CD1c-positive myeloid dendritic cell (primary cell): ENCODE measurements at regions not wholly inside any gene's neighbourhood (a gene's known extent, or its start where the extent isn't known, plus 50 kb on each side); places are given as distances from the start of the nearest gene placed in this dataset.
A peak's percentile ranks its signal among the peaks of the same experiment; 100 is the strongest.

Source experiments
- DNase-seq: peaks from one replicate; pipeline ENCODE4 v3.0.0-alpha.2; 2016; ENCODE audit errors: extremely low spot score

DNA sequence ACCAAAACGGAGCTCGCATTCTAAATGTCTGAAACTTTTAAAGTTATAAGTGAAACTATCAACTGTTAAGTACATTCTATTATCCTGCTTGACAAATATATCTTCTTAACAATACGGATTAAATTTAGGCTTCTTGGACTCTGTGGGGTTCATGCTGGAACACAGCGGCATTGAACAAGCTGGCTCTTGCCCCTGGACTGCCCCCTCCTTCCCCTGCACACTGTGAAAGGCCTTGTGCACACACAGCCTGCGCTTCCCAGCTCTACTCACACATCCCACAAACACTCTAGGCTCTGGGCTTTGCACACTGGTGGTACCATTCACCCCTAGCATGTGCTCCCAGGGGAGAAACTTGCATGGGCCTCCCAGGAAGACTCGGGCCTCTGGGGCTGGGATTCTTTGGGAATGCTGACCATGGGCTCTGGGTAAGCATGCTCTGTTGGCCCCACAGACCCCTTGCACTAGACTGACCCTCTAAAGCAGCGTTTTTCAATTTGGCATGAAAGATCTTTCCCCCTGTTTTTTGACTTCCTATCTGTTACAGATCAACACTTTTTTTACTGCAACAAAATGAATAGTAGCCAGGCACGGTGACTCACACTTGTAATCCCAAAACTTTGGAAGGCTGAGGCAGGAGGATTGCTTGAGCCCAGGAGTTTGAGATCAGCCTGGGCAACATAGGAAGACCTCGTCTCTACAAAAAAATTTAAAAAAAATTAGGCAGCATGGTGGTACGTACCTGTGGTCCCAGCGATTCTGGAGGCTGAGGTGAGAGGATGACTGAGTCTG lies 96.2 kb upstream of the CPM start:
- DNase-seq: no peak

DNA sequence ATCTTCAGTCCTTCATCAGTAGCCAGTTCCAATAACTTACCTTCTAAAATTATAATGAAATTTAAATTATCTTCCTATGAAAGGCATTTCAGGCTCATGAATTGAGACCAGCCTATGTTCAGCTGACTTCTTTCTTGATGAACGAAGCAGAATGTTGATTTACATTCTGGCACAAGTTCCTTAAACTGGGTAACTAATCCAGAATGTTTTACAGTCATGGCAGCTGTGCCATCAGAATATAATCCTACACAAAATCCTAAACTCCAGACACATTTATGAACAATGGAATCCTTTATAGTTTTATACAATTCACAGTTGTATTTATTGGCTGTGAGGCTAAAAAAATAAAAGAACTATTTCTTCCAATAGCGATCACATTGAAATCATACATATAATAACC lies 97.3 kb upstream of the CPM start:
- no peak for DNase-seq

- no peak for DNase-seq
Measured at GRCh38 chr12:69036533-69036932, 103.6 kb upstream of the CPM start.

GRCh38 chr12:69036999-69037398 lies 104.0 kb upstream of the CPM start:
- DNase-seq: no peak

- DNase-seq: peak; percentile 94
Measured at GRCh38 chr12:69039911-69040310, 106.9 kb upstream of the CPM start.

- DNase-seq: no peak
Measured at GRCh38 chr12:69042557-69042956, 109.6 kb upstream of the CPM start.

DNA sequence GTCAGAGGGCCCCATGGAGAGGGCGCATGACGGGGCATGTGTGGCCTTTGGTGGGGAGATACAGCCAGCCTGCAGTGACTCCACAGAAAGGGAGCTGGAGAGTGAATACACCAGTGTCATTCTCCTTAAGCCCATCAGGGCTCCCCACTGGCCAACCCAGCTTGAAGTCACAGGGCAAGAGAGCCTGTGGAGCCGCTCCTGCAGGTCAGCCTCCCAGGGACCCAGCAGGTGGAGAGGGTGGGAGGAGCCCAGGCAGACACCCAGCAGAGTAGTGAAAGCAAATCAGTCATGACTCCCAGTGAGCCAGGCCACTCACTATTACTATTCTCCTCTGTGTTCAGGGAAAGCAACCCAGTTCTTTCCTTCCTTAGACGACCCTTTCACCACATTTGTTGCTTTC lies 110.0 kb upstream of the CPM start:
- DNase-seq: no peak

GRCh38 chr12:69044887-69045286 lies 111.9 kb upstream of the CPM start:
- no peak for DNase-seq

DNA sequence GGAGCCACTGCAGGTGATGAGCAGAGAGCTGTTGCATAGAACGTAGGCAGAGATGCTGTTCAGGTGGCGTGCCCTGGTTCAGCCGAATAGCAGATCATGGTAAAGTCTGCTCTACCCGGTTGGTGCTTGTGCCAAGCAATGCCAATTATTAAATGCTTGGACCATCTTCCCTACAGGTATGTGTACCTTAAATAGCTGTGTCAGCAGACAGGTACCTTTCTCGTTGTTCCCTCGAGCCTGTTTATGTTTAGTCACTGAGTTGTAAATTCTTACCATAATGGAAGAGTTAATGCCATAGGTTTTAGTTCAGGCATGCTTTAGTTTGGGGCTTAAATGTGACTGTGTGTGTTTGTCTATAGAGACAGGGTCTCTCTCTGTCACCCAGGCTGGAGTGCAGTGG lies 112.5 kb upstream of the CPM start:
- DNase-seq: no peak

- no peak for DNase-seq
Measured at GRCh38 chr12:69046363-69046762, 113.4 kb upstream of the CPM start.

DNA sequence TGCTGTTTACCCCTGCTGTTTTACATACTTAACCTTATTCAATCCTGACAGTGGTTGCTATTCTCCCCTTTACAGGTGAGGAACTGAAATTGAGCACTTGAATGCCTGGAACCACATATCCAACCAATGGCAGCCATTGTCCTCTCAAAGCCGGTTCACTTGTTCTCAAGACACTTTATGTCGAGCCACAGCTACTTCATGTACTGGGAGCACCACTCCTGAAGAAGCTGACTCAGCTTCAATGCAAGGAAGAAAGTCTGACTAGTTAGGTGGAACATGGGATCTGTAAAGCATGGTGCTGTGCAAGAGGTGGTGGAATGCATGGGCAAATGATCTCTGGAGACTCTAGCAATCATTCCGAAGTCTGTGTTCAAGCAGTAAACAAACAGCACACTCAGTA lies 113.9 kb upstream of the CPM start:
- DNase-seq: no peak

GRCh38 chr12:69047990-69048389 lies 115.0 kb upstream of the CPM start:
- DNase-seq: no peak

GRCh38 chr12:69049855-69050254 lies 116.9 kb upstream of the CPM start:
- peak; percentile 38 for DNase-seq

GRCh38 chr12:69052613-69053408 lies 119.8 kb upstream of the CPM start:
- DNase-seq: no peak

GRCh38 chr12:69054343-69055056 lies 121.5 kb upstream of the CPM start:
- no peak for DNase-seq

DNA sequence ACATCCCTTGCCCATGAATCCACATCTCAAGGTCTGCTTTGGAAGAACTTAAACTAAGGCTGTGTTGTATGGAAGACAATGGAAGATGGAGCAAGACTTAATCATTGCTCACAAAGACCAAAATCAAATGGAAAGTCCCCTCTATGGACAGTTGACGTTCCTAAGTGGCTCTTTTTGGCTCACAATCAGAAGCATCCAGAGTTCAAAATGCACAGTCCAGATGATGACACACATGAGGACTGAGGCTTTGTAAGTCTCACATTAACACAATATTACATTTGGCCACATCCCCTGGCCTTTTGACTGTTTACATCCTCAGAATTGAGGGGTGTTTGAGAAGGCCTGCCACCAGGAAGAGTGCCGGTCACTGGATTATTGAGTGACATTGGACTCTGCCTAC lies 122.3 kb upstream of the CPM start:
- no peak for DNase-seq

DNA sequence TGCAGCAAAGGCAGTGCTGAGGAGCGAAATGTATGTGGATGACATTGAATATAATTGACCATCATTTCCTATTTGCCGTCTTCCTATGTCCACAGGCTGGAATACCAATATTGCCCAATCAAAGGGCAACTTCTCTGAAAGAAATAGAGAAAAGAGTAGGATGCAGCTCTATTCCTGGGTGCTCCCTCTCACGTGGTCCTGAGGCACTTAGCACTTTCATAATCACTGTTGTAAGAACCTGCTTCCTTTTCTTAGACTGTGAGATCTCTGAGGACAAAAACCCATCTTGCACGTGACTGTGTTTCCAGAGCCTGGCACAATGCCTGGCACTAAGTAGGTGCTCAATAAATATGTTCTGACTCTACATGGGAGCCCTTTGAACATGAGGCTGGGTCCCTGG lies 122.7 kb upstream of the CPM start:
- peak; percentile 83 for DNase-seq

DNA sequence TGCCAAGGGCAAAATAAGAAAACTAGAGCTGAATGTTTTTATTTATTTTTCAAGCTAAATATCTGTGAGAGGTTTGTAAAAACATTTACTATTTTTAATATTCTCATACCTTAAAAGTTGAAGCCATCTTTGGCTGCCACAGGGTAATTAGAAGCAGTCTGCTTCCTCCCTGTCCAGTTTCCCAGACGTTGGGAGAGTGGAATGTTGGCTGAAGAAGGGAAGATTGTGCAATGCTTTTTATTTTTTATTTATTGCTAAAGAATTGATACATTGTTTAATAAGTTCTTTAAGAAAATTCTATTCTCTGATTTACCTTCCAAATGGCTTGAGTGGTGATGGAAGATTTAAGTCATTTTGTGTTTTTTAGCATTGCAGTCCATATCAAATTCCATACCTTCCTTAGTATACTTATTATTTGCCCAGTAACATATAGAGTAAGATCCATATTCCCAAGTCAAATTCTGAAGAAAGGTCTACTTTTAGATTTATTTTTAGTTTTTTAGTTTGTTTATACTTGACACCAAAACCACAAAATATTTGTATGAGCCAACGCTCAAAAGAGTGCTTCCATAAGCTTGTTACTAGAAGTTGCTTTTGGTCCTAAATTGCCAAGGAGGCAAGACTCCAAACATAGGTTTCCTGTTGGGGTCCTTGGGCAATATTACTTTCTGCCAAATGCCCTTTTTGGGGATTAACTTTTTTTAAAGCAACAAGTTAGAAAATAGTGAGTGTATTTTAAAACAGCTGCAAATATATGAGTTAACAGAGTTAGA lies 124.0 kb upstream of the CPM start:
- no peak for DNase-seq

- DNase-seq: no peak
Measured at GRCh38 chr12:69057742-69058141, 124.8 kb upstream of the CPM start.

GRCh38 chr12:69059465-69060457 lies 126.8 kb upstream of the CPM start:
- peak; percentile 50 for DNase-seq

GRCh38 chr12:69061574-69061973 lies 128.6 kb upstream of the CPM start:
- DNase-seq: no peak
